GM19239 (cell line): ENCODE measurements at regions not wholly inside any gene's neighbourhood (a gene's known extent, or its start where the extent isn't known, plus 50 kb on each side); places are given as distances from the start of the nearest gene placed in this dataset.

Source experiments
- DNase-seq: peaks from one replicate; pipeline ENCODE4 v3.0.0; 2011; ENCODE audit warnings: low spot score; ENCODE audit not compliant: insufficient read length
- FAIRE-seq: peaks from 2 replicates; lab custom pipeline; 2011; peaks lifted over from hg19 to GRCh38; lab: Jason Lieb, UNC

- no peak for DNase-seq
- no peak for FAIRE-seq
Measured at GRCh38 chr7:31448649-31449048, 65.2 kb upstream of the ITPRID1 start.

- no peak for FAIRE-seq
- DNase-seq, result no peak
Measured at GRCh38 chr7:31455844-31456243, 58.0 kb upstream of the ITPRID1 start.

DNA sequence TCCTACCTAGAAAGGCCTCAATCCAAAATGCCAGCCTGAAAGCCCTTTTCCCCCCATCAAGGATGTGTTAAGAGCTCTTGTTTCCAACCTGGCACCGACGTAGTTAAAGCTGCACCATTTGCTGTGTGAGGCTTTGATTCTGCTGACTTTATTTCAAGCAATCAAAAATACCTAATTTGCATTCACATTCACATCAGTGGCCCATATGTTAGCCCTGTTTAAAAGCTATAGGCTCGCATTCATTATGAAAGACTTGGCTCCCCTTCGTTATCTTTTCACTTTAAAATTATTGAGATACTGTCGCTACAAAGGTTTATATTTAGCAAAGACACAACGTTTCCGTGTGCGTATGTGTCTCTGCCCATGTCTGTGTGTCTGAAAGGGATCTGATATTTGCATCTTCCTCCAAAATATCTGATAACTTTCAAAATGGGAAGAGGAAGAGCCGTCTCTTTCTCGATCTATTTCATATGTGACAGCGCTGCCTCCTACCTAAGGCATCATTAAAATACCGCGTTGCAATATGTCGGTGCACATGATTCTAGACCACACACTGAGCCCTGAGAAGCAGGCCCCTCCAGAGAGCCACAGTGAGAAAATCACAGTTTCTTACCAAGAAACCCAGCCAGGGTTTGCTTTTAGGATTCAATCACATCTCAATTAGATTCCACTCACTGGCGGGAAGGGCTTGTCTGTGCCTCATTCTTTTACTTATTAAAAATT, 57.1 kb upstream of the ITPRID1 start:
- FAIRE-seq, result no peak
- no peak for DNase-seq

DNA sequence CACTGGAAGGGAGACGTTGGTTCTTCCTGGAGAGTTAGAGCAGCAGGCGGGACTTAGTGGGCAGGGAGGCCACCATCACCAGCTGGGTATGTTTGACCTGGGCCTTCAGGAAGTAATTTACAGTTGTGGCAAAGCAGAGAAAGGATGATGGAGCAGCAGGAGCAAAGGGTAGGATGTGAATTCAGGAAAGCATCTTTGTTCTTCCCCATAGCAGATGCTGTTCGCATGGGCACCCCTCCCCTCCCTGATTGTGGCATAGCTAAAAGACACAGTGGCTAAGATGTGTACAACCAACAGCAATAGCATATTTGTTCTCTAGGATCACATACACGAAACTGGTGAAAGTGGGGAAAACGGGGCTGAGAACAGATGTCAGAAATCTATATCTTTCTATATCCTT, 56.3 kb upstream of the ITPRID1 start:
- DNase-seq, result no peak
- no peak for FAIRE-seq

- FAIRE-seq (no peak), DNase-seq (no peak)
Measured at GRCh38 chr7:31458203-31458602, 55.7 kb upstream of the ITPRID1 start.

- FAIRE-seq, result no peak
- DNase-seq, result no peak
Measured at GRCh38 chr7:31462636-31463035, 51.3 kb upstream of the ITPRID1 start.
